ENCODE measurements at regions not wholly inside any gene's neighbourhood (a gene's known extent, or its start where the extent isn't known, plus 50 kb on each side); places are given as distances from the start of the nearest gene placed in this dataset.

DNA sequence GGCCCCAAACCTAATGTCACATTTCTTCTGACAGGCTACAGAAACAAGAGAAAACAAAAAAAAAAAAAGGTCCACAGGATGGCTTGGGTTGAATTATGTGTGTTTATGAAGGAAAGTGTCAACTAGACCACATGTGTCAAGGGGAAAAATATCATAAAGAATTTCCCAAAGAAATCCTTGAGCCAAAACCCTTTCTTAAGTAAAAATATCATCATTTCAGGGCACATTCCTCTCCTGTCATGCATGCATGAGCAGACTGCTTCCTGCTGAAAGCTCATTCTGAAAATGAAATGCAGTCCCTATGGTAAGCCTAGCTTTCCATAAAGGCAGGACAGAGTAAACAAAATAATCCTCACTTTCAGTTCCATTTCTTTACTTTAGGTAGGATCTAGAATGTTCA lies 85.7 kb upstream of the RBBP8 start:
- H3K9me3 ChIP-seq, result no peaks in the 10 kb centered on the region
- H3K4me2 ChIP-seq, result no peak overlapping the region
- CTCF ChIA-PET, result interaction anchor here (0.6 to 1.1 kb wide), 2 partner anchors 52 to 1027 kb away, joined by 3 read pairs; no protein-coding TSS in a partner anchor
- TF ChIP-seq GATA3 (IDR thresholded peaks at IDR 0.05; ENCODE audit: borderline replicate concordance) (no peak), RARB (CRISPR knock-in tag; IDR thresholded peaks at IDR 0.05) (no peak), HOXB13 (CRISPR knock-in tag; IDR thresholded peaks at IDR 0.05; ENCODE audit: low read depth) (no peak), HOXA7 (CRISPR knock-in tag; IDR thresholded peaks at IDR 0.05) (no peak), HDAC2 (IDR thresholded peaks at IDR 0.05) (no peak), CHD2 (IDR thresholded peaks at IDR 0.05; ENCODE audit: low read length, partially characterized antibody) (no peak), EHMT2 (IDR thresholded peaks at IDR 0.05; ENCODE audit: low read depth) (no peak), NR3C1 (IDR thresholded peaks at IDR 0.05) (no peak), HOXB5 (CRISPR knock-in tag; IDR thresholded peaks at IDR 0.05) (no peak), CHD4 (IDR thresholded peaks at IDR 0.05; ENCODE audit: borderline replicate concordance) (no peak), HES2 (IDR thresholded peaks at IDR 0.05) (no peak), ATOH8 (CRISPR knock-in tag; IDR thresholded peaks at IDR 0.05; ENCODE audit: low read depth) (no peak), EHF (CRISPR knock-in tag; IDR thresholded peaks at IDR 0.05) (no peak), ZSCAN20 (CRISPR knock-in tag; IDR thresholded peaks at IDR 0.05) (no peak)
- no peak overlapping the region for H3K27ac ChIP-seq
- H3K4me3 ChIP-seq, result no peak overlapping the region
- H3K4me1 ChIP-seq, result peaks cover 18% of the 10 kb centered on the region; the same call in 1 of the 3 replicates
- POLR2A ChIA-PET, result no interaction called here
- FAIRE-seq (no peak), DNase-seq (ENCODE audit: low read depth in 1 of 2, low spot score in 1 of 2) (no peak), ATAC-seq (no peak)

- ATAC-seq (no peak), DNase-seq (ENCODE audit: low read depth in 1 of 2, low spot score in 1 of 2) (no peak), FAIRE-seq (no peak)
- 10% methylated on average over 1 of the region's 1 CpG for WGBS (ENCODE audit: missing lambda C conversion rate)
- H3K4me2 ChIP-seq, result no peak overlapping the region
- POLR2A ChIA-PET, result no interaction called here
- H3K4me3 ChIP-seq, result no peak overlapping the region
- H3K9me3 ChIP-seq, result no peaks in the 10 kb centered on the region
- CTCF ChIA-PET, result interaction anchor here (1.1 kb wide), 1 partner anchor 1028 kb away, joined by 3 read pairs; no protein-coding TSS in a partner anchor
- no peak for TF ChIP-seq PHF8 (IDR thresholded peaks at IDR 0.05; ENCODE audit: borderline replicate concordance, low read depth)
- TF ChIP-seq PBX3 (IDR thresholded peaks at IDR 0.05), result no peak
- no peak for TF ChIP-seq HDAC2 (IDR thresholded peaks at IDR 0.05)
- TF ChIP-seq NFE2L2 (conservative IDR thresholded peaks at IDR 0.05; ENCODE audit: low read length), result no peak
- TF ChIP-seq HOXA7 (CRISPR knock-in tag; IDR thresholded peaks at IDR 0.05), result no peak
- TF ChIP-seq CHD2 (IDR thresholded peaks at IDR 0.05; ENCODE audit: low read length, partially characterized antibody), result no peak
- H3K4me1 ChIP-seq, result peaks cover 18% of the 10 kb centered on the region; the same call in 1 of the 3 replicates
- H3K27ac ChIP-seq, result no peak overlapping the region; a peak in 1 of 6 replicates
Observed at GRCh38 chr18:22847867-22848451, 85.2 kb upstream of the RBBP8 start.

DNA sequence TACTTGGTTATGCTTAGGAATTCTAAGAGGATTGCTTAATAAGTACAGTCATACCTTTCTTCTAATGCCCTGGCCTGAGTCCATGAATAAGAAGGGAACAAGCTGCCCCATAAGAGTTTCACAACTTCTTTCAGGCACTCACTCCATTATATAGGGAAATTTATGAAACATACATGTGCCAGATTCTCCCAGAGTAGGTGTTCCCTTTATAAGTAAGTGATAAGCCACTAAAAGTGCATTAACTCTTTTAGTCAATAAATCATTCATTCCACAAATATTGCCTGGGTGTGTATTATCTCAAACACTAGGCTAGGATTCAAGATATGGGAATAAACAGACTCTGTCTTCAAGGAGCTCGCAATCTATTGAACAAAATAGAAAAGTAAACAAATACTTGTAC lies 84.5 kb upstream of the RBBP8 start:
- no peak overlapping the region for H3K4me3 ChIP-seq
- TF ChIP-seq ZC3H11A (IDR thresholded peaks at IDR 0.05) (no peak), HOXB13 (CRISPR knock-in tag; IDR thresholded peaks at IDR 0.05; ENCODE audit: low read depth) (no peak), ZSCAN20 (CRISPR knock-in tag; IDR thresholded peaks at IDR 0.05) (no peak), TP53 (CRISPR knock-in tag; IDR thresholded peaks at IDR 0.05) (no peak), CHD4 (IDR thresholded peaks at IDR 0.05; ENCODE audit: borderline replicate concordance) (no peak), BCL3 (IDR thresholded peaks at IDR 0.05) (no peak), RAD21 (conservative IDR thresholded peaks at IDR 0.05 in 1 of 2, IDR thresholded peaks at IDR 0.05 in 1 of 2) (no peak)
- TF ChIP-seq, protein P1, sequence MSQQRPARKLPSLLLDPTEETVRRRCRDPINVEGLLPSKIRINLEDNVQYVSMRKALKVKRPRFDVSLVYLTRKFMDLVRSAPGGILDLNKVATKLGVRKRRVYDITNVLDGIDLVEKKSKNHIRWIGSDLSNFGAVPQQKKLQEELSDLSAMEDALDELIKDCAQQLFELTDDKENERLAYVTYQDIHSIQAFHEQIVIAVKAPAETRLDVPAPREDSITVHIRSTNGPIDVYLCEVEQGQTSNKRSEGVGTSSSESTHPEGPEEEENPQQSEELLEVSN (IDR thresholded peaks at IDR 0.05; ENCODE audit: borderline replicate concordance, low read depth), result no peak
- ChIA-PET POLR2A (no interaction called here), CTCF (no interaction called here)
- H3K27ac ChIP-seq, result no peak overlapping the region; a peak in 1 of 6 replicates
- 0 out of 3 replicates have a peak overlapping the region, but pooled peaks have one; percentile 19 for H3K4me2 ChIP-seq
- H3K9me3 ChIP-seq, result no peaks in the 10 kb centered on the region
- H3K4me1 ChIP-seq, result peaks cover 14% of the 10 kb centered on the region; the same call in 1 of the 3 replicates
- DNase-seq (ENCODE audit: low read depth in 1 of 2, low spot score in 1 of 2), result no peak
- 87% methylated on average over 1 of the region's 1 CpG for WGBS (ENCODE audit: missing lambda C conversion rate)
- no peak for FAIRE-seq
- no peak for ATAC-seq
